GM12891 (cell line): ENCODE measurements at regions not wholly inside any gene's neighbourhood (a gene's known extent, or its start where the extent isn't known, plus 50 kb on each side); places are given as distances from the start of the nearest gene placed in this dataset.

Source experiments
- POLR2A ChIP-seq: IDR thresholded peaks from 2 replicates; pipeline ENCODE4 v1.6.1; 2011; ENCODE audit warnings: low read depth, low read length, control low read depth
- POLR2AphosphoS5 ChIP-seq: IDR thresholded peaks from 2 replicates; pipeline ENCODE4 v1.6.1; 2011; ENCODE audit warnings: low read depth, low read length, control low read depth
- TAF1 ChIP-seq: IDR thresholded peaks from 2 replicates; pipeline ENCODE4 v1.6.1; 2011; ENCODE audit warnings: low read depth, low read length, control low read depth

- TF ChIP-seq POLR2AphosphoS5 (no peak), POLR2A (no peak), TAF1 (no peak)
These were observed 202.1 kb upstream of the WWC1 start for GRCh38 chr5:168089201-168089887.
